ENCODE measurements at regions not wholly inside any gene's neighbourhood (a gene's known extent, or its start where the extent isn't known, plus 50 kb on each side); places are given as distances from the start of the nearest gene placed in this dataset.

DNA sequence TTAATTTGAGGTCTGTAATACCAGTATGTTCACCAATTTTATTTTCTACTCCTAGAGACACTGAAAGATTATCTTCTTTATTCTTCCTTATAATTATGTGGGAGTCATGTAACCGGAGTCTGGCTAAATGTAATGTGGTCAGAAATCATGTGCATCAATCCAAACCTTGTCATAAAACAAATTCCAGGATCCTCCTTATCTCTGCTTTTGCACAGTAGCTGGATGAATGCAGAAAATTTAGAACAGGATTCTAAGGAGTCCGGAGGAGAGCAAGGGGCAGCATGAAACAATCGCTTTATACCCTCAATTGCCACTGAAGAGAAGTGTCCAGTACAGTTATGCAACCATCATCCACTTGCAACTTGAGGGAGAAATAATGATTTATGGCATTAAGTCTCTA is 2674.7 kb upstream of the PCDH20 start:
- ATAC-seq (no peak), DNase-seq (ENCODE audit: low read depth, low spot score) (no peak)
- no peak overlapping the region for H3K4me3 ChIP-seq (replicated peaks in 1 of 2; ENCODE audit: low read depth in 1 of 2, low read length in 2 of 2)
- BruUV-seq (replicated peaks), result no TSS peak
- no peak overlapping the region for H2AFZ ChIP-seq (ENCODE audit: low read depth, low read length, poor library complexity, severe bottlenecking)
- intact Hi-C loops (cut with micrococcal nuclease), result no loop called here
- POLR2A ChIA-PET, result no interaction called here
- no peaks in the 10 kb centered on the region for H3K79me2 ChIP-seq (ENCODE audit: insufficient read depth, low read length)
- TF ChIP-seq, protein P1, sequence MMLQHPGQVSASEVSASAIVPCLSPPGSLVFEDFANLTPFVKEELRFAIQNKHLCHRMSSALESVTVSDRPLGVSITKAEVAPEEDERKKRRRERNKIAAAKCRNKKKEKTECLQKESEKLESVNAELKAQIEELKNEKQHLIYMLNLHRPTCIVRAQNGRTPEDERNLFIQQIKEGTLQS (IDR thresholded peaks at IDR 0.05), result no peak
- TF ChIP-seq FOSL1 (IDR thresholded peaks at IDR 0.05; ENCODE audit: low read depth) (no peak), JUND (IDR thresholded peaks at IDR 0.05) (no peak), EGR1 (IDR thresholded peaks at IDR 0.05; ENCODE audit: low read depth) (no peak), EZH2 (IDR thresholded peaks at IDR 0.05) (no peak)
- no peaks in the 10 kb centered on the region for H3K9me2 ChIP-seq (ENCODE audit: insufficient read depth)
- no peak overlapping the region for H3K9ac ChIP-seq (ENCODE audit: low read length)
- no peaks in the 10 kb centered on the region for H3K36me3 ChIP-seq (ENCODE audit: control insufficient read depth in 1 of 2, insufficient read depth in 2 of 2, low read length in 2 of 2)
- CTCF ChIA-PET, result no interaction called here
- H3K9me3 ChIP-seq (ENCODE audit: control insufficient read depth in 1 of 2, insufficient read depth in 1 of 2, low read depth in 1 of 2, low read length in 2 of 2), result no peaks in the 10 kb centered on the region
- H3K27me3 ChIP-seq (ENCODE audit: insufficient read depth, low read length), result no peaks in the 10 kb centered on the region
- no peaks in the 10 kb centered on the region for H3K4me1 ChIP-seq (ENCODE audit: control insufficient read depth in 1 of 2, insufficient read depth in 2 of 2, low read length in 2 of 2)
- RAD21 ChIA-PET (ENCODE audit: low non-redundant PET in 1 of 2, low total read pairs in 2 of 2, uncharacterized antibody in 2 of 2, unreplicated experiment in 2 of 2), result no interaction called here
- no peak overlapping the region for H3K27ac ChIP-seq (ENCODE audit: low read depth, low read length)
- H3K4me2 ChIP-seq (ENCODE audit: low read length), result no peak overlapping the region
- H4K20me1 ChIP-seq (ENCODE audit: insufficient read depth), result no peaks in the 10 kb centered on the region

DNA sequence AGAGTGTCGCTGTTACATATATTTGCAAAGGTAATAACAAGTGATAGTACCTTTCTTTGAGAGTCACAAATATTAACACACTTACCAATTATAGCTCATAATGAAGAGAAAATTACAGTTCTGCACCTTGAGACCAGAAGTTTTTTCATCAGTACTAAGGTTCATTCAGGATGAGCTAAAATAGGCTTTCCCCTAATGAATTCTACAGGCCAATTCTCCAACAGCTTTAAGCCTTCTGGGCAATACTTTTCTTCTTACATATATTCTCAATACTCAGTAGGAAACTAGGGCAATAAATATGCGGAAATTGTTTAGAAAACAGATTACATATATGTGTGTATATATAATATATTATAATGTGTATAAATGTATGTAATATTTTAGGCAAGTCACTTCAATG is 2672.8 kb upstream of the PCDH20 start:
- Histone ChIP-seq H3K9ac (ENCODE audit: low read length) (no peak overlapping the region), H3K9me3 (ENCODE audit: control insufficient read depth in 1 of 2, insufficient read depth in 1 of 2, low read depth in 1 of 2, low read length in 2 of 2) (no peaks in the 10 kb centered on the region), H3K9me2 (ENCODE audit: insufficient read depth) (no peaks in the 10 kb centered on the region), H3K4me1 (ENCODE audit: control insufficient read depth in 1 of 2, insufficient read depth in 2 of 2, low read length in 2 of 2) (no peaks in the 10 kb centered on the region), H3K27ac (ENCODE audit: low read depth, low read length) (no peak overlapping the region), H4K20me1 (ENCODE audit: insufficient read depth) (no peaks in the 10 kb centered on the region), H3K36me3 (ENCODE audit: control insufficient read depth in 1 of 2, insufficient read depth in 2 of 2, low read length in 2 of 2) (no peaks in the 10 kb centered on the region), H3K79me2 (ENCODE audit: insufficient read depth, low read length) (no peaks in the 10 kb centered on the region), H2AFZ (ENCODE audit: low read depth, low read length, poor library complexity, severe bottlenecking) (no peak overlapping the region), H3K27me3 (ENCODE audit: insufficient read depth, low read length) (no peaks in the 10 kb centered on the region), H3K4me3 (replicated peaks in 1 of 2; ENCODE audit: low read depth in 1 of 2, low read length in 2 of 2) (no peak overlapping the region), H3K4me2 (ENCODE audit: low read length) (no peak overlapping the region)
- BruUV-seq (replicated peaks), result no TSS peak
- CTCF ChIA-PET, result no interaction called here
- intact Hi-C loops (cut with micrococcal nuclease), result no loop called here
- no peak for DNase-seq (ENCODE audit: low read depth, low spot score)
- POLR2A ChIA-PET, result no interaction called here
- no peak for ATAC-seq
- RAD21 ChIA-PET (ENCODE audit: low non-redundant PET in 1 of 2, low total read pairs in 2 of 2, uncharacterized antibody in 2 of 2, unreplicated experiment in 2 of 2), result no interaction called here
- no peak for TF ChIP-seq EZH2 (IDR thresholded peaks at IDR 0.05)

Data from HCT116 (cell line).